ENCODE measurements at regions not wholly inside any gene's neighbourhood (a gene's known extent, or its start where the extent isn't known, plus 50 kb on each side); places are given as distances from the start of the nearest gene placed in this dataset.

- Mint-ChIP-seq H3K27me3 (peaks cover 3% of the 10 kb centered on the region), H3K4me1 (no peaks in the 10 kb centered on the region), H3K4me3 (no peak overlapping the region), H3K9me3 (no peaks in the 10 kb centered on the region), H3K36me3 (no peaks in the 10 kb centered on the region), H3K27ac (no peak overlapping the region)
- CTCF ChIA-PET, result no interaction called here
- DNase-seq, result no peak
Measured at GRCh38 chr21:38556390-38556789, 58.1 kb upstream of the ERG start.

GRCh38 chr21:38561205-38561604 is 62.9 kb upstream of the ERG start:
- Mint-ChIP-seq H3K36me3 (no peaks in the 10 kb centered on the region), H3K27ac (no peak overlapping the region), H3K27me3 (peaks cover 3% of the 10 kb centered on the region), H3K9me3 (no peaks in the 10 kb centered on the region), H3K4me1 (no peaks in the 10 kb centered on the region), H3K4me3 (no peak overlapping the region)
- CTCF ChIA-PET, result no interaction called here
- DNase-seq, result no peak

- no peaks in the 10 kb centered on the region for H3K9me3 Mint-ChIP-seq
- no peak overlapping the region for H3K4me3 Mint-ChIP-seq
- no peaks in the 10 kb centered on the region for H3K4me1 Mint-ChIP-seq
- H3K36me3 Mint-ChIP-seq, result no peaks in the 10 kb centered on the region
- H3K27me3 Mint-ChIP-seq, result peaks cover 1% of the 10 kb centered on the region
- CTCF ChIA-PET, result no interaction called here
- DNase-seq, result no peak
- no peak overlapping the region for H3K27ac Mint-ChIP-seq
Measured at GRCh38 chr21:38561613-38562581, 63.6 kb upstream of the ERG start.

GRCh38 chr21:38567335-38567969 is 69.2 kb upstream of the ERG start:
- Mint-ChIP-seq H3K9me3 (no peaks in the 10 kb centered on the region), H3K27ac (no peak overlapping the region), H3K36me3 (no peaks in the 10 kb centered on the region), H3K4me1 (no peaks in the 10 kb centered on the region), H3K27me3 (no peaks in the 10 kb centered on the region), H3K4me3 (no peak overlapping the region)
- DNase-seq, result no peak
- CTCF ChIA-PET, result no interaction called here

GRCh38 chr21:38567970-38568360 is 69.7 kb upstream of the ERG start:
- DNase-seq, result no peak
- no peaks in the 10 kb centered on the region for H3K27me3 Mint-ChIP-seq
- H3K4me3 Mint-ChIP-seq, result no peak overlapping the region
- H3K9me3 Mint-ChIP-seq, result no peaks in the 10 kb centered on the region
- no peak overlapping the region for H3K27ac Mint-ChIP-seq
- H3K36me3 Mint-ChIP-seq, result no peaks in the 10 kb centered on the region
- no peaks in the 10 kb centered on the region for H3K4me1 Mint-ChIP-seq
- CTCF ChIA-PET, result no interaction called here

- H3K36me3 Mint-ChIP-seq, result no peaks in the 10 kb centered on the region
- H3K4me1 Mint-ChIP-seq, result no peaks in the 10 kb centered on the region
- CTCF ChIA-PET, result no interaction called here
- H3K27ac Mint-ChIP-seq, result no peak overlapping the region
- no peaks in the 10 kb centered on the region for H3K27me3 Mint-ChIP-seq
- no peak for DNase-seq
- no peak overlapping the region for H3K4me3 Mint-ChIP-seq
- H3K9me3 Mint-ChIP-seq, result no peaks in the 10 kb centered on the region
Measured at GRCh38 chr21:38569733-38570132, 71.5 kb upstream of the ERG start.

GRCh38 chr21:38570596-38570995 is 72.3 kb upstream of the ERG start:
- Mint-ChIP-seq H3K27me3 (no peaks in the 10 kb centered on the region), H3K4me1 (no peaks in the 10 kb centered on the region), H3K36me3 (no peaks in the 10 kb centered on the region), H3K4me3 (no peak overlapping the region), H3K9me3 (no peaks in the 10 kb centered on the region), H3K27ac (no peak overlapping the region)
- no peak for DNase-seq
- CTCF ChIA-PET, result no interaction called here

- H3K9me3 Mint-ChIP-seq, result no peaks in the 10 kb centered on the region
- no peak for DNase-seq
- H3K27me3 Mint-ChIP-seq, result peaks cover 7% of the 10 kb centered on the region
Measured at GRCh38 chr21:38574895-38575575, 76.8 kb upstream of the ERG start.

GRCh38 chr21:38577887-38578286 is 79.6 kb upstream of the ERG start:
- CTCF ChIA-PET, result no interaction called here
- H3K4me3 Mint-ChIP-seq, result no peak overlapping the region
- H3K27ac Mint-ChIP-seq, result no peak overlapping the region
- H3K27me3 Mint-ChIP-seq, result peaks cover 7% of the 10 kb centered on the region
- H3K9me3 Mint-ChIP-seq, result no peaks in the 10 kb centered on the region
- H3K36me3 Mint-ChIP-seq, result no peaks in the 10 kb centered on the region
- DNase-seq, result no peak
- H3K4me1 Mint-ChIP-seq, result no peaks in the 10 kb centered on the region

More at GRCh38 chr21:38574895-38575575, 76.8 kb upstream of the ERG start:
- Mint-ChIP-seq H3K4me1 (no peaks in the 10 kb centered on the region), H3K27ac (no peak overlapping the region), H3K4me3 (no peak overlapping the region), H3K36me3 (no peaks in the 10 kb centered on the region)
- CTCF ChIA-PET, result no interaction called here

- H3K4me1 Mint-ChIP-seq, result no peaks in the 10 kb centered on the region
- no peaks in the 10 kb centered on the region for H3K9me3 Mint-ChIP-seq
- peaks cover 6% of the 10 kb centered on the region for H3K27me3 Mint-ChIP-seq
- no peak overlapping the region for H3K4me3 Mint-ChIP-seq
- no peaks in the 10 kb centered on the region for H3K36me3 Mint-ChIP-seq
- H3K27ac Mint-ChIP-seq, result no peak overlapping the region
- DNase-seq, result no peak
- CTCF ChIA-PET, result no interaction called here
Measured at GRCh38 chr21:38590449-38591217, 92.4 kb upstream of the ERG start.

GRCh38 chr21:38591218-38591537 is 92.9 kb upstream of the ERG start:
- no peaks in the 10 kb centered on the region for H3K36me3 Mint-ChIP-seq
- no peak for DNase-seq
- CTCF ChIA-PET, result no interaction called here
- no peaks in the 10 kb centered on the region for H3K4me1 Mint-ChIP-seq
- H3K27me3 Mint-ChIP-seq, result peaks cover 6% of the 10 kb centered on the region
- no peaks in the 10 kb centered on the region for H3K9me3 Mint-ChIP-seq
- H3K27ac Mint-ChIP-seq, result no peak overlapping the region
- no peak overlapping the region for H3K4me3 Mint-ChIP-seq

- peaks cover 10% of the 10 kb centered on the region for H3K27me3 Mint-ChIP-seq
- H3K36me3 Mint-ChIP-seq, result no peaks in the 10 kb centered on the region
- H3K9me3 Mint-ChIP-seq, result no peaks in the 10 kb centered on the region
- no peak overlapping the region for H3K4me3 Mint-ChIP-seq
- H3K4me1 Mint-ChIP-seq, result no peaks in the 10 kb centered on the region
- CTCF ChIA-PET, result no interaction called here
- DNase-seq, result no peak
- no peak overlapping the region for H3K27ac Mint-ChIP-seq
Measured at GRCh38 chr21:38596264-38597042, 98.2 kb upstream of the ERG start.

- Mint-ChIP-seq H3K9me3 (no peaks in the 10 kb centered on the region), H3K36me3 (no peaks in the 10 kb centered on the region), H3K4me3 (no peak overlapping the region), H3K4me1 (no peaks in the 10 kb centered on the region), H3K27ac (no peak overlapping the region), H3K27me3 (peaks cover 4% of the 10 kb centered on the region)
- no peak for DNase-seq
- CTCF ChIA-PET, result no interaction called here
Measured at GRCh38 chr21:38597421-38597820, 99.1 kb upstream of the ERG start.

GRCh38 chr21:38598413-38598812 is 100.1 kb upstream of the ERG start:
- H3K4me3 Mint-ChIP-seq, result no peak overlapping the region
- CTCF ChIA-PET, result no interaction called here
- peaks cover 4% of the 10 kb centered on the region for H3K27me3 Mint-ChIP-seq
- DNase-seq, result no peak
- H3K36me3 Mint-ChIP-seq, result no peaks in the 10 kb centered on the region
- no peaks in the 10 kb centered on the region for H3K9me3 Mint-ChIP-seq
- H3K27ac Mint-ChIP-seq, result no peak overlapping the region
- no peaks in the 10 kb centered on the region for H3K4me1 Mint-ChIP-seq
